Adrenal gland (tissue), 9 donors: ENCODE measurements at regions not wholly inside any gene's neighbourhood (a gene's known extent, or its start where the extent isn't known, plus 50 kb on each side); places are given as distances from the start of the nearest gene placed in this dataset.

Source experiments
- DNase-seq, 7 donors: peaks; one replicate each; pipeline ENCODE4 v3.0.0-alpha.2; 2019 to 2020
- H3K27ac ChIP-seq, 5 donors: fragments of 200-600 bp; sonication (generic) in 4 of 5; 1 replicate in 3 of 5; 2 replicates in 2 of 5; pipeline versions ENCODE4 v1.5.1 to v1.8.0; 2016 to 2020; ENCODE audit warnings: mild to moderate bottlenecking in 1 of 5
- H3K27me3 ChIP-seq: fragments of 200-600 bp; 2 replicates; pipeline ENCODE4 v1.8.0; 2021
- H3K36me3 ChIP-seq, 2 donors: fragments of 200-600 bp; replicated peaks in 1 of 2; 1 replicate in 1 of 2; 2 replicates in 1 of 2; pipeline versions ENCODE4 v1.5.1 to v1.8.0; 2018 to 2022
- H3K4me1 ChIP-seq, 2 donors: fragments of 200-600 bp; replicated peaks in 1 of 2; 1 replicate in 1 of 2; 2 replicates in 1 of 2; pipeline versions ENCODE4 v1.5.1 to v1.8.0; 2018 to 2021
- H3K4me3 ChIP-seq, 4 donors: fragments of 200-600 bp; sonication (generic) in 3 of 4; one replicate each; pipeline ENCODE4 v1.5.1; 2016 to 2018
- H3K9me3 ChIP-seq, 3 donors: fragments of 200-600 bp; sonication (generic) in 1 of 3; replicated peaks in 1 of 3; 1 replicate in 2 of 3; 2 replicates in 1 of 3; pipeline versions ENCODE4 v1.5.1 to v1.8.0; 2016 to 2021
- POLR2A ChIP-seq, 2 donors: fragments of 450-650 bp; IDR thresholded peaks; one replicate each; pipeline ENCODE4 v1.6.1; 2017; ENCODE audit warnings: antibody characterized with exemption in 2 of 2, mild to moderate bottlenecking in 2 of 2, moderate library complexity in 1 of 2
- WGBS, 4 donors: extraction: QIAGEN DNeasy Blood & Tissue Kit in 2 of 4; methylation state at CpG; one replicate each; pipeline versions ENCODE4 v1.1.5 to v1.1.7; 2013 to 2017; 5-methylcytosine and 5-hydroxymethylcytosine counted together
- intact Hi-C, 2 donors: fragments of 100-400 bp; cut with DNase I; formaldehyde crosslinking; loops; one replicate each; pipeline versions ENCODE4 v1.14.1 to v1.15.0; 2022 to 2023
- TF ChIP-seq, protein P1 (sequence below), 6 experiments: fragments of 450-650 bp in 4 of 6; fragments of 200-600 bp in 2 of 6; sonication (generic) in 1 of 6; IDR thresholded peaks; 1 replicate in 5 of 6; 2 replicates in 1 of 6; pipeline versions ENCODE4 v1.5.1 to v1.8.0; 2016 to 2021; ENCODE audit warnings: antibody characterized with exemption in 6 of 6, mild to moderate bottlenecking in 2 of 6, moderate library complexity in 1 of 6
- donor health status: healthy with polysubstance abuse.
- donor health status: Bipolar disorder and iron deficiency.
- donor health status: DM: yes; HTN: yes; CAD: no.
- donor health status: DM: no; HTN: no; CAD: no.
- donor health status: DM: no; HTN: no; CAD: no.

DNA sequence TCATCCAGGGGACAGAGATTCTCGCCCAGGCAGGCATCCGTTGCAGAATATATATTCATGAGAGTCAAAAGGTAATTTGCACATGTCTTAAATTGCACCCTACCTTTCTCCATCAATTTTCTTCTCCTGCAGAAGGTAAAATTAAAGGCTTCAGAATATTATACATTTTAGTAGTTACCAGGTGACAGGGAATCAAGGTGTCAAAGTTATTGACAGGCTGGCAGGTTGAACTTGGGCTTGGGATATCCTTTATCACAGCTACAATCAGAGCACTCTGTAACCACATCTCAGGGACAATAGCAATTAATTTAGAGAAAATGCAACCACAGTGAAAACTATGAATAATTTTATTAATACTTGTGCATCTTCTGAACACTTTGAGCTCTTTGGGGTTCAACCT lies 66.9 kb upstream of the GSC start:
- Histone ChIP-seq H3K4me1 (no peaks in the 10 kb centered on the region), H3K27ac (no peak overlapping the region), H3K36me3 (no peaks in the 10 kb centered on the region), H3K27me3 (no peaks in the 10 kb centered on the region), H3K4me3 (no peak overlapping the region), H3K9me3 (no peaks in the 10 kb centered on the region)
- intact Hi-C loops: no loop called here
- 60 to 80% (median 76%) methylated on average over 2 of the region's 2 CpGs for WGBS, 4 donors
- DNase-seq: no peak
- TF ChIP-seq, protein P1, sequence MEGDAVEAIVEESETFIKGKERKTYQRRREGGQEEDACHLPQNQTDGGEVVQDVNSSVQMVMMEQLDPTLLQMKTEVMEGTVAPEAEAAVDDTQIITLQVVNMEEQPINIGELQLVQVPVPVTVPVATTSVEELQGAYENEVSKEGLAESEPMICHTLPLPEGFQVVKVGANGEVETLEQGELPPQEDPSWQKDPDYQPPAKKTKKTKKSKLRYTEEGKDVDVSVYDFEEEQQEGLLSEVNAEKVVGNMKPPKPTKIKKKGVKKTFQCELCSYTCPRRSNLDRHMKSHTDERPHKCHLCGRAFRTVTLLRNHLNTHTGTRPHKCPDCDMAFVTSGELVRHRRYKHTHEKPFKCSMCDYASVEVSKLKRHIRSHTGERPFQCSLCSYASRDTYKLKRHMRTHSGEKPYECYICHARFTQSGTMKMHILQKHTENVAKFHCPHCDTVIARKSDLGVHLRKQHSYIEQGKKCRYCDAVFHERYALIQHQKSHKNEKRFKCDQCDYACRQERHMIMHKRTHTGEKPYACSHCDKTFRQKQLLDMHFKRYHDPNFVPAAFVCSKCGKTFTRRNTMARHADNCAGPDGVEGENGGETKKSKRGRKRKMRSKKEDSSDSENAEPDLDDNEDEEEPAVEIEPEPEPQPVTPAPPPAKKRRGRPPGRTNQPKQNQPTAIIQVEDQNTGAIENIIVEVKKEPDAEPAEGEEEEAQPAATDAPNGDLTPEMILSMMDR (IDR thresholded peaks at IDR 0.05): no peak
- TF ChIP-seq POLR2A (IDR thresholded peaks at IDR 0.05): no peak

DNA sequence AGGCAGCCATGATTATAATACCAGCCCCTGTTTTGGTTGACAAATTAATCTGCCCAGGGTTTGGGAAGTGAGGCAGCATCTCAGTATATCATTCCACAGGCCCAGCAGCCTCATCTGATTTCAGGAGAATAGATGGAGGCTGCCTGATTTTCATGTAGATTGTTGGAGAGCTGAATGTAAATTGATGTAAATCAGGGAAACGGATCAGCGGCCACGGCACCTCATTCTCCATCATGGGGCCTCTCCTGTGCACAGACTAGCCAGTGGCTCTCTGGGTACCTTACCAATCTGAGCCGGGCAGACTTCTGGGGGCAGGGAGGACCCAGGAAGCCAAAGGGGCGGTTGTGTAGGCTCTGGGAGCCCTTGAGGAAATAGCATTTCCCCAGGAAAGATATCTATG lies 63.7 kb upstream of the GSC start:
- H3K36me3 ChIP-seq: no peaks in the 10 kb centered on the region
- intact Hi-C loops: no loop called here
- WGBS, 4 donors: 75 to 89% (median 82%) methylated on average over 5 of the region's 5 CpGs
- no peak overlapping the region for H3K4me3 ChIP-seq
- H3K27ac ChIP-seq: no peak overlapping the region
- DNase-seq: no peak
- no peaks in the 10 kb centered on the region for H3K9me3 ChIP-seq
- no peaks in the 10 kb centered on the region for H3K4me1 ChIP-seq
- TF ChIP-seq, protein P1 (IDR thresholded peaks at IDR 0.05): no peak
- no peaks in the 10 kb centered on the region for H3K27me3 ChIP-seq

DNA sequence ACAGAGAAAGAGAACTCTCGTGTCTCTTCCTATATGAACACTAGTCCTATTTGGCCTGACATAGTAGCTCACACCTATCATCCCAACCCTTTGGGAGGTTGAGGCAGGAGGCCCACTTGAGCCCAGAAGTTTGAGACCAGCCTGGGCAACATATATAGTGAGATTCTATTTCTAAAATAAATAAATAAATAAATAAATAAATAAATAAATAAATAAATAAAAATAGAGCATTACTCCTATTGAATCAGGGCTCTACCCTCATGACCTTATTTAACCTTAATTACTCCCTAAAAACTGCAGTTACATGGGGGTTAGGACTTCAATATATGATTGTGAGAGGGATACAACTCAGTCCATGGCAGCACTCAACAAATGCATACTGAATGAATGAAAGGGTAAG lies 61.2 kb upstream of the GSC start:
- Histone ChIP-seq H3K4me3 (no peak overlapping the region), H3K9me3 (no peaks in the 10 kb centered on the region), H3K27ac (no peak overlapping the region), H3K27me3 (no peaks in the 10 kb centered on the region), H3K4me1 (no peaks in the 10 kb centered on the region), H3K36me3 (no peaks in the 10 kb centered on the region)
- WGBS, 4 donors: 33 to 89% (median 62%) methylated on average over 1 of the region's 1 CpG
- no peak for DNase-seq
- intact Hi-C loops: no loop called here
- TF ChIP-seq, protein P1 (IDR thresholded peaks at IDR 0.05): no peak
- no peak for TF ChIP-seq POLR2A (IDR thresholded peaks at IDR 0.05)

DNA sequence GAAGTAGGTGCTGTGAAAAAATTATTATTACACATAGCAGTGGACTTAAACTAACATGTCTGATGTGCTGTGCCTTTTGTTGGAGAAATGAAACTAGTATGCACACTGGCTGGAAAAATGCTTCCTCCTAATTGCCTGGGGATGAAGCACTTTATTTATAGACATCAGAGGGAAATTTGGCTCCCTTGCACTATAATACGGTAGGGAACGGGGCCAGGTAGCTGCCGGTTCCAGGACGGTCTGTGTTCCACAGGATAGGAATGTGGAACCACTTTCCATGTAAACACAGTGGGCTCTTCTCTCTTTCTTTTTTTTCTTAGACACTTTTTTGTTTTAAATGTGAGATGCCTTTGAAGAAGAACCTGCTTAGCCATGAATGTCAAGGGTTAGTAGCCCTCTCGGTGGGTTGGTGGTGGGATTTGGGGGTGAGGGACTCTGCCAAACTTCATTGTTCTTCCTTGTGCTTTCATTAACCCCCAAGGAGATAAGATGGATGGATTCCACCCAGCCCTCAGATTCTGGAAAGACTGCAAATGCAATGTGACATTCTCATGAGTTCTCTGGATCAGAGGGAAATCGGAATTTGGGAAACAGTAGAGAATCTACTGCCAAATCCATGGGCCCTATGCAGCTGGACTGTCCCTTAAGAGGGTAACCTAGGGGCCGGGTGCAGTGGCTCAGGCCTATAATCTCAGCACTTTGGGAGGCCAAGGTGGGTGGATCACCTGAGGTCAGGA lies 58.0 kb upstream of the GSC start:
- 64 to 72% (median 68%) methylated on average over 7 of the region's 7 CpGs for WGBS, 4 donors
- Histone ChIP-seq H3K27me3 (no peaks in the 10 kb centered on the region), H3K9me3 (no peaks in the 10 kb centered on the region), H3K27ac (no peak overlapping the region), H3K4me3 (no peak overlapping the region), H3K4me1 (no peaks in the 10 kb centered on the region), H3K36me3 (no peaks in the 10 kb centered on the region)
- no peak for TF ChIP-seq POLR2A (IDR thresholded peaks at IDR 0.05)
- TF ChIP-seq, protein P1 (IDR thresholded peaks at IDR 0.05): no peak
- intact Hi-C loops: no loop called here
- no peak for DNase-seq
